H1 (cell line): ENCODE measurements at regions not wholly inside any gene's neighbourhood (a gene's known extent, or its start where the extent isn't known, plus 50 kb on each side); places are given as distances from the start of the nearest gene placed in this dataset.

Experiments used
- GABPA ChIP-seq: IDR thresholded peaks from 2 replicates; pipeline ENCODE4 v1.6.1; 2011; ENCODE audit warnings: mild to moderate bottlenecking, low read length, moderate library complexity, borderline replicate concordance; ENCODE audit not compliant: insufficient read depth
- GTF2F1 ChIP-seq: IDR thresholded peaks from 2 replicates; pipeline ENCODE4 v1.6.1; 2012; ENCODE audit warnings: low read depth, low read length, improper control_type of control experiment, borderline replicate concordance
- SAP30 ChIP-seq: fragments of 300-600 bp; sonication (generic); IDR thresholded peaks from 2 replicates; pipeline ENCODE4 v1.7.1; 2012; ENCODE audit warnings: low read length, moderate library complexity, mild to moderate bottlenecking, inconsistent platforms; ENCODE audit not compliant: insufficient read depth, insufficient replicate concordance
- SUZ12 ChIP-seq: fragments of 200-600 bp; sonication (generic); IDR thresholded peaks from 2 replicates; pipeline ENCODE4 v1.6.1; 2012; ENCODE audit warnings: mild to moderate bottlenecking, inconsistent platforms, low read length, moderate library complexity, mixed read lengths

GRCh38 chr2:128636802-128637147 is 318.1 kb upstream of the HS6ST1 start:
- TF ChIP-seq GTF2F1: no peak
- no peak for TF ChIP-seq GABPA
- no peak for TF ChIP-seq SAP30
- TF ChIP-seq SUZ12: no peak
